ENCODE measurements at regions not wholly inside any gene's neighbourhood (a gene's known extent, or its start where the extent isn't known, plus 50 kb on each side); places are given as distances from the start of the nearest gene placed in this dataset.

GRCh38 chr10:8951440-8952089, 897.1 kb downstream of the GATA3 start:
- H2AFZ ChIP-seq (ENCODE audit: low read depth, low read length, poor library complexity, severe bottlenecking) = no peak overlapping the region
- H3K79me2 ChIP-seq (ENCODE audit: insufficient read depth, low read length) = no peaks in the 10 kb centered on the region
- no peak overlapping the region for H3K27ac ChIP-seq (ENCODE audit: low read depth, low read length)
- no peaks in the 10 kb centered on the region for H3K9me2 ChIP-seq (ENCODE audit: insufficient read depth)
- H3K4me2 ChIP-seq (ENCODE audit: low read length) = no peak overlapping the region
- no peaks in the 10 kb centered on the region for H3K36me3 ChIP-seq (ENCODE audit: control insufficient read depth in 1 of 2, insufficient read depth in 2 of 2, low read length in 2 of 2)
- CTCF ChIA-PET = no interaction called here
- H3K4me3 ChIP-seq (replicated peaks in 1 of 2; ENCODE audit: low read depth in 1 of 2, low read length in 2 of 2) = no peak overlapping the region
- POLR2A ChIA-PET = no interaction called here
- peaks cover 7 to 10% of the 10 kb centered on the region in 2 experiments; a peak in 2 of 4 replicates for H3K9me3 ChIP-seq (ENCODE audit: control insufficient read depth in 1 of 2, insufficient read depth in 1 of 2, low read depth in 1 of 2, low read length in 2 of 2)
- RAD21 ChIA-PET (ENCODE audit: low non-redundant PET in 1 of 2, low total read pairs in 2 of 2, uncharacterized antibody in 2 of 2, unreplicated experiment in 2 of 2) = no interaction called here
- no peak for ATAC-seq
- no peaks in the 10 kb centered on the region for H3K4me1 ChIP-seq (ENCODE audit: control insufficient read depth in 1 of 2, insufficient read depth in 2 of 2, low read length in 2 of 2)
- H3K9ac ChIP-seq (ENCODE audit: low read length) = no peak overlapping the region
- TF ChIP-seq POLR2A (IDR thresholded peaks at IDR 0.05; ENCODE audit: borderline replicate concordance, extremely low read depth, insufficient read depth, insufficient read length) = no peak
- TF ChIP-seq RAD21 (IDR thresholded peaks at IDR 0.05; ENCODE audit: low read depth) = no peak
- TF ChIP-seq JUND (IDR thresholded peaks at IDR 0.05) = no peak
- TF ChIP-seq SIN3A (IDR thresholded peaks at IDR 0.05; ENCODE audit: low read depth) = no peak
- no peak for TF ChIP-seq EZH2 (IDR thresholded peaks at IDR 0.05)
- TF ChIP-seq SRF (IDR thresholded peaks at IDR 0.05; ENCODE audit: low read depth) = no peak
- no peak for TF ChIP-seq ELF1 (IDR thresholded peaks at IDR 0.05; ENCODE audit: borderline replicate concordance, low read depth)
- TF ChIP-seq YY1 (IDR thresholded peaks at IDR 0.05; ENCODE audit: extremely low read depth, insufficient replicate concordance, low read depth, low read length) = no peak
- no peak for TF ChIP-seq EZH2phosphoT487 (IDR thresholded peaks at IDR 0.05; ENCODE audit: borderline replicate concordance)
- TF ChIP-seq POLR2AphosphoS5 (IDR thresholded peaks at IDR 0.05; ENCODE audit: low read depth, low read length) = no peak
- BruUV-seq (replicated peaks) = no TSS peak
- H4K20me1 ChIP-seq (ENCODE audit: insufficient read depth) = no peaks in the 10 kb centered on the region
- intact Hi-C loops (cut with micrococcal nuclease) = no loop called here
- H3K27me3 ChIP-seq (ENCODE audit: insufficient read depth, low read length) = no peaks in the 10 kb centered on the region
- no peak for DNase-seq (ENCODE audit: low read depth, low spot score)

GRCh38 chr10:8956400-8956799, 901.9 kb downstream of the GATA3 start:
- ATAC-seq = no peak
- H3K27me3 ChIP-seq (ENCODE audit: insufficient read depth, low read length) = no peaks in the 10 kb centered on the region
- intact Hi-C loops (cut with micrococcal nuclease) = no loop called here
- H3K27ac ChIP-seq (ENCODE audit: low read depth, low read length) = no peak overlapping the region
- H3K9ac ChIP-seq (ENCODE audit: low read length) = no peak overlapping the region
- ChIA-PET RAD21 (ENCODE audit: low non-redundant PET in 1 of 2, low total read pairs in 2 of 2, uncharacterized antibody in 2 of 2, unreplicated experiment in 2 of 2) (no interaction called here), POLR2A (no interaction called here), CTCF (no interaction called here)
- no peak for DNase-seq (ENCODE audit: low read depth, low spot score)
- no peaks in the 10 kb centered on the region for H3K79me2 ChIP-seq (ENCODE audit: insufficient read depth, low read length)
- H3K4me2 ChIP-seq (ENCODE audit: low read length) = no peak overlapping the region
- peaks cover under 1 to 9% of the 10 kb centered on the region in 2 experiments; a peak in 1 of 4 replicates for H3K9me3 ChIP-seq (ENCODE audit: control insufficient read depth in 1 of 2, insufficient read depth in 1 of 2, low read depth in 1 of 2, low read length in 2 of 2)
- no peaks in the 10 kb centered on the region for H4K20me1 ChIP-seq (ENCODE audit: insufficient read depth)
- BruUV-seq (replicated peaks) = no TSS peak
- H3K9me2 ChIP-seq (ENCODE audit: insufficient read depth) = no peaks in the 10 kb centered on the region
- no peaks in the 10 kb centered on the region for H3K36me3 ChIP-seq (ENCODE audit: control insufficient read depth in 1 of 2, insufficient read depth in 2 of 2, low read length in 2 of 2)
- H2AFZ ChIP-seq (ENCODE audit: low read depth, low read length, poor library complexity, severe bottlenecking) = no peak overlapping the region
- no peaks in the 10 kb centered on the region for H3K4me1 ChIP-seq (ENCODE audit: control insufficient read depth in 1 of 2, insufficient read depth in 2 of 2, low read length in 2 of 2)
- no peak overlapping the region for H3K4me3 ChIP-seq (replicated peaks in 1 of 2; ENCODE audit: low read depth in 1 of 2, low read length in 2 of 2)
- TF ChIP-seq CTCF (IDR thresholded peaks at IDR 0.05 in 2 of 3, conservative IDR thresholded peaks at IDR 0.05 in 1 of 3; ENCODE audit: borderline replicate concordance in 1 of 3, insufficient read depth in 1 of 3, low read depth in 2 of 3, low read length in 2 of 3) = no peak
- TF ChIP-seq CBX3 (IDR thresholded peaks at IDR 0.05; ENCODE audit: low read depth) = no peak
- TF ChIP-seq SP1 (IDR thresholded peaks at IDR 0.05; ENCODE audit: low read depth) = no peak
- TF ChIP-seq EGR1 (IDR thresholded peaks at IDR 0.05; ENCODE audit: low read depth) = no peak
- TF ChIP-seq ZBTB33 (IDR thresholded peaks at IDR 0.05; ENCODE audit: extremely low read depth, insufficient replicate concordance, low read length) = no peak
- TF ChIP-seq ZNF274 (IDR thresholded peaks at IDR 0.05; ENCODE audit: low read depth, low read length) = no peak
- no peak for TF ChIP-seq RAD21 (IDR thresholded peaks at IDR 0.05; ENCODE audit: low read depth)
- no peak for TF ChIP-seq MAX (IDR thresholded peaks at IDR 0.05)
- no peak for TF ChIP-seq JUND (IDR thresholded peaks at IDR 0.05)
- TF ChIP-seq TCF7L2 (IDR thresholded peaks at IDR 0.05; ENCODE audit: borderline replicate concordance, extremely low read depth, insufficient read depth, insufficient read length) = no peak
- TF ChIP-seq CEBPB (IDR thresholded peaks at IDR 0.05; ENCODE audit: low read depth) = no peak

Data from HCT116 (cell line).